Mesendoderm (in vitro differentiated cells): ENCODE measurements at regions not wholly inside any gene's neighbourhood (a gene's known extent, or its start where the extent isn't known, plus 50 kb on each side); places are given as distances from the start of the nearest gene placed in this dataset.

Experiments
- DNase-seq: peaks from one replicate; pipeline ENCODE4 v3.0.0; 2013
- H2AK5ac ChIP-seq: 2 replicates; pipeline ENCODE4 v1.6.1; 2013; ENCODE audit warnings: low read length, inconsistent platforms
- H2BK120ac ChIP-seq: 2 replicates; pipeline ENCODE4 v1.6.1; 2013; ENCODE audit warnings: low read depth, mild to moderate bottlenecking, low read length, moderate library complexity, mixed read lengths
- H2BK15ac ChIP-seq: replicated peaks from 2 replicates; pipeline ENCODE4 v1.6.1; 2013; ENCODE audit warnings: low read depth, mild to moderate bottlenecking, moderate library complexity
- H2BK5ac ChIP-seq: 2 replicates; pipeline ENCODE4 v1.6.1; 2013; ENCODE audit warnings: low read length, inconsistent platforms
- H3K18ac ChIP-seq: 2 replicates; pipeline ENCODE4 v1.6.1; 2013; ENCODE audit warnings: mild to moderate bottlenecking, low read length, mixed read lengths
- H3K23ac ChIP-seq: one replicate; pipeline ENCODE4 v1.6.1; 2013; ENCODE audit warnings: low read length
- H3K27ac ChIP-seq: 2 replicates; pipeline ENCODE4 v1.5.1; 2013; ENCODE audit warnings: low read depth, mild to moderate bottlenecking, inconsistent platforms, low read length, moderate library complexity
- H3K27me3 ChIP-seq: 2 replicates; pipeline ENCODE4 v1.6.1; 2013; ENCODE audit warnings: low read length, control low read depth, mild to moderate bottlenecking, inconsistent platforms; ENCODE audit not compliant: insufficient read depth, poor library complexity
- H3K36me3 ChIP-seq: 2 replicates; pipeline ENCODE4 v1.6.1; 2013; ENCODE audit warnings: low read length, inconsistent platforms; ENCODE audit not compliant: control insufficient read depth, insufficient read depth
- H3K4ac ChIP-seq: one replicate; pipeline ENCODE4 v1.6.1; 2013; ENCODE audit warnings: low read depth, mild to moderate bottlenecking, low read length, moderate library complexity
- H3K4me1 ChIP-seq: 2 replicates; pipeline ENCODE4 v1.6.1; 2013; ENCODE audit warnings: low read depth, low read length, inconsistent platforms; ENCODE audit not compliant: control insufficient read depth
- H3K4me2 ChIP-seq: 2 replicates; pipeline ENCODE4 v1.6.1; 2013; ENCODE audit warnings: low read length
- H3K4me3 ChIP-seq: 2 replicates; pipeline ENCODE4 v1.5.1; 2013; ENCODE audit warnings: mild to moderate bottlenecking, low read length
- H3K56ac ChIP-seq: one replicate; pipeline ENCODE4 v1.6.1; 2013; ENCODE audit warnings: low read length
- H3K79me1 ChIP-seq: 2 replicates; pipeline ENCODE4 v1.6.1; 2013; ENCODE audit warnings: low read length, inconsistent platforms
- H3K79me2 ChIP-seq: 2 replicates; pipeline ENCODE4 v1.6.1; 2013; ENCODE audit warnings: mild to moderate bottlenecking, low read length; ENCODE audit not compliant: control insufficient read depth, insufficient read depth
- H3K9ac ChIP-seq: 2 replicates; pipeline ENCODE4 v1.6.1; 2013; ENCODE audit warnings: low read length, inconsistent platforms
- H4K5ac ChIP-seq: one replicate; pipeline ENCODE4 v1.6.1; 2013; ENCODE audit warnings: low read length
- H4K8ac ChIP-seq: one replicate; pipeline ENCODE4 v1.6.1; 2013; ENCODE audit warnings: low read depth, mild to moderate bottlenecking, control low read depth, low read length, moderate library complexity
- WGBS: extraction: QIAGEN DNeasy Blood & Tissue Kit; methylation state at CpG from one replicate; pipeline ENCODE4 v1.1.7; 2013; ENCODE audit warnings: low lambda C conversion rate, missing lambda C conversion rate; ENCODE audit not compliant: insufficient coverage; ENCODE audit errors: extremely low coverage; 5-methylcytosine and 5-hydroxymethylcytosine counted together

DNA sequence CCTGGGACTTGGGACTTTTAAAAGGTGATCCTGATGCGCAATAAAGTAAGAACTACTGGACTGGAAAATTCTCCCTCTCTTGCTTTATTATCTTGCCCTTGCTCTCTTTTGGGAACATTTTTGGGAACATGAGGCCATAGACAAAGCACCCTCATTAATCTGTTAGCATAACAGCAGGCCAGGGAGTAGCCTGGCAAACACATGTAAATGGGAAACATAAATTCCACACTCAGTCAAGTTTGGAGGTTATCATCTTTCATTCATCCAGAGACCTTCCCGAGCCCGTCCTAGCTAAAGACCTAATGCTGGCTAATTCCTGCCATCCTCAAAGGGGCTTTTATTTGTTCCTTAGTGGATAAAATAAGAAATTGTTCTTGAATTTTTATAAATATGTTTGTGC, 162.8 kb upstream of the ARX start:
- Histone ChIP-seq H3K79me1 (no peaks in the 10 kb centered on the region), H3K4me3 (no peak overlapping the region)
- WGBS, result no CpG with 5 or more reads among the region's 3 CpGs

DNA sequence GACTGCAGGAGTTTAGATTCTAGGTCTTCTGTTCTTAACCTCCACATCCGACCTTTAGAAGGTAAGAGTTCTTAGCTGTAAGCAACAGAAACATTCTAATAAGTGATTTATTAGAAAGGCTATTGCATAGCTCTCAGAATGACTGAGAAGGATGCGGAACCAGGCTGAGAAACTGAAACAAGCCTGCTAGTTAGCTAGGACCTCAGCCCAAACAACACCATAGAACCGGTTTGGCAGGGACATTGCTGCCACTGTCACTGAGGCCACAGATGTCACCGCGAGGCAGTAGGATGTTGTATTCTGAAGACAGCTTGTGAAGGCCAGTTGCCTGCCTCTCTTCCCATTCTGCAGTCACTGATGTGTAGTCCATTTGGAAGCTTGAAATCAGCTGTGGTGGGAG, 160.0 kb upstream of the ARX start:
- Histone ChIP-seq H3K18ac (no peak overlapping the region), H3K79me2 (no peaks in the 10 kb centered on the region), H3K4me2 (no peak overlapping the region), H3K4me3 (no peak overlapping the region), H2BK15ac (no peak overlapping the region), H4K8ac (no peak overlapping the region), H2BK120ac (no peak overlapping the region), H3K79me1 (no peaks in the 10 kb centered on the region), H2AK5ac (no peak overlapping the region), H3K9ac (no peak overlapping the region), H2BK5ac (no peak overlapping the region), H3K23ac (no peak overlapping the region), H3K4me1 (no peaks in the 10 kb centered on the region), H3K56ac (no peak overlapping the region), H3K36me3 (no peaks in the 10 kb centered on the region), H3K27me3 (no peaks in the 10 kb centered on the region), H4K5ac (no peak overlapping the region), H3K4ac (no peak overlapping the region), H3K27ac (no peak overlapping the region)
- DNase-seq, result no peak
- no CpG with 5 or more reads among the region's 5 CpGs for WGBS

More for the DNA sequence above, 162.8 kb upstream of the ARX start:
- H3K27me3 ChIP-seq, result no peaks in the 10 kb centered on the region
- H4K5ac ChIP-seq, result no peak overlapping the region
- H2AK5ac ChIP-seq, result no peak overlapping the region
- H2BK120ac ChIP-seq, result no peak overlapping the region
- no peak overlapping the region for H4K8ac ChIP-seq
- H3K4me2 ChIP-seq, result no peak overlapping the region
- no peak overlapping the region for H3K9ac ChIP-seq
- no peak overlapping the region for H3K23ac ChIP-seq
- no peak for DNase-seq
- no peak overlapping the region for H3K18ac ChIP-seq
- no peaks in the 10 kb centered on the region for H3K36me3 ChIP-seq
- no peaks in the 10 kb centered on the region for H3K4me1 ChIP-seq
- H2BK5ac ChIP-seq, result no peak overlapping the region
- no peak overlapping the region for H3K4ac ChIP-seq
- no peaks in the 10 kb centered on the region for H3K79me2 ChIP-seq
- no peak overlapping the region for H3K56ac ChIP-seq
- H3K27ac ChIP-seq, result no peak overlapping the region
- H2BK15ac ChIP-seq, result no peak overlapping the region

DNA sequence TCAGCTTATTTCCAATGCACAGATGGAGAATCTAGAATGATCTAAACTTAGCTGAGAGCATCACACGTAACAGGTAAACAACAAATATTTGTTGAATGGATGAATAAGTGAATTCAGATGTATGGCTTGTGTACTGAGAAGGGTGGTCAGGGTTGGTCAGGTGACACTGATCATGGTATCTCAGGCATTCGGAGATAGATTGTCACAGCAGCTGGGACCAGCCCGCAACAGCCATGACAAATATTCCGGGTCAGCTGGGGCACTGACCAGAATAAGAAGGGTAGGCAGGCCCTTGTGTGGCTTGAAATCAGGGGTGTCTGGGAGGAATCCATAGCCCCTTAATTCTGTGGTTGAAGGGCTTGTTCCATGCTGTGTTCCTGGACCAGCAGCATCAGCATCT, 159.4 kb upstream of the ARX start:
- no peak overlapping the region for H4K5ac ChIP-seq
- no peak overlapping the region for H3K4me3 ChIP-seq
- H3K79me1 ChIP-seq, result no peaks in the 10 kb centered on the region
- no peak overlapping the region for H3K56ac ChIP-seq
- no peak overlapping the region for H2BK5ac ChIP-seq
- no CpG with 5 or more reads among the region's 4 CpGs for WGBS
- no peak for DNase-seq
- H3K79me2 ChIP-seq, result no peaks in the 10 kb centered on the region
- no peak overlapping the region for H3K27ac ChIP-seq
- no peak overlapping the region for H4K8ac ChIP-seq
- H2AK5ac ChIP-seq, result no peak overlapping the region
- no peak overlapping the region for H3K4me2 ChIP-seq
- no peak overlapping the region for H3K9ac ChIP-seq
- H3K36me3 ChIP-seq, result no peaks in the 10 kb centered on the region
- H3K4ac ChIP-seq, result no peak overlapping the region
- H3K4me1 ChIP-seq, result no peaks in the 10 kb centered on the region
- no peaks in the 10 kb centered on the region for H3K27me3 ChIP-seq
- no peak overlapping the region for H2BK15ac ChIP-seq
- H3K18ac ChIP-seq, result no peak overlapping the region
- H3K23ac ChIP-seq, result no peak overlapping the region
- H2BK120ac ChIP-seq, result no peak overlapping the region

DNA sequence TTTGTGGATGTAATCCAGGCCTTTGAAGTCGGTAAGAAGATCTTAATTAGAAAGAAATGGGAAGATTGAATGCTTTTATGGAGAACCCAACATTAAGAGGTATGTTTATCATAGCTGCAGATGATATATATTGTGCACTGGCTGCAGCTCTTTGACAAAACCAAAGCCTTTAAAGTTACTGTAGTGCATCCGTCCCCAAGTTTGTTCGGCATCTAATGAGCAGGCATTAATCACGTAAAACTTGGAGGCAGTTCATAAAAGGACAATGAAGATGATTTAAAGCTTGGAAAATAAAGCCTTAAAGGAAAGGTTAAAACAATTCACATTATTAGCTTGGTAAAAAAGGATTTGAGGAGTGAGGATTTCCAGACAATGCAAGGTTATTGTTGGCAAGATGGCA, 150.8 kb upstream of the ARX start:
- no peak overlapping the region for H3K18ac ChIP-seq
- DNase-seq, result no peak
- H3K36me3 ChIP-seq, result no peaks in the 10 kb centered on the region
- no CpG with 5 or more reads among the region's 4 CpGs for WGBS
- no peak overlapping the region for H2BK120ac ChIP-seq
- H3K4me1 ChIP-seq, result no peaks in the 10 kb centered on the region
- H2BK5ac ChIP-seq, result no peak overlapping the region
- H3K27ac ChIP-seq, result no peak overlapping the region
- H3K79me2 ChIP-seq, result no peaks in the 10 kb centered on the region
- no peak overlapping the region for H4K5ac ChIP-seq
- H2AK5ac ChIP-seq, result no peak overlapping the region
- H3K4me3 ChIP-seq, result no peak overlapping the region
- no peak overlapping the region for H2BK15ac ChIP-seq
- no peak overlapping the region for H3K4ac ChIP-seq
- no peak overlapping the region for H3K23ac ChIP-seq
- H4K8ac ChIP-seq, result no peak overlapping the region
- no peak overlapping the region for H3K9ac ChIP-seq
- no peaks in the 10 kb centered on the region for H3K27me3 ChIP-seq
- H3K56ac ChIP-seq, result no peak overlapping the region
- no peaks in the 10 kb centered on the region for H3K79me1 ChIP-seq
- H3K4me2 ChIP-seq, result no peak overlapping the region

DNA sequence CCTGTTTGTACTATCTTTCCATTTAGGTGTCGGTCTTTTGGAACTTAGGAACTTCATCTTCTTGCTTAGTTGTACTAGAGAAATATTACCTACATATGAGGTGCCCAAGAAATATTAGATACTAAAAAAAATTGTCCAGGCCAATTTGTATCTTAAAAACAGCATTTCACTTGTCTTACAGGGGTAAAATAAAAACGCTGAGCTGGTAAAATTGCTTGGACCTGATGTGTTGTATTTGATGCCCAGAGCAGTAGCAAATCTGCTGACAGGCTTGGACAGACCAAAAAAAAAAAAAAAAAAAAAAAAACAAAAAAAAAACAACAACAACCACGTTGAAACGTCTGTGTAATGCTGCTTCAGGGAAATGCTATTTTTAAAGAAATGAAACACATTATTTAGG, 150.4 kb upstream of the ARX start:
- Histone ChIP-seq H3K27me3 (no peaks in the 10 kb centered on the region), H3K23ac (no peak overlapping the region), H3K36me3 (no peaks in the 10 kb centered on the region), H3K79me1 (no peaks in the 10 kb centered on the region), H4K8ac (no peak overlapping the region), H3K27ac (no peak overlapping the region), H2BK120ac (no peak overlapping the region), H3K4me2 (no peak overlapping the region), H3K9ac (no peak overlapping the region), H2BK5ac (no peak overlapping the region), H3K4me1 (no peaks in the 10 kb centered on the region), H3K79me2 (no peaks in the 10 kb centered on the region), H3K4ac (no peak overlapping the region), H3K4me3 (no peak overlapping the region), H3K56ac (no peak overlapping the region), H2AK5ac (no peak overlapping the region), H3K18ac (no peak overlapping the region), H4K5ac (no peak overlapping the region), H2BK15ac (no peak overlapping the region)
- WGBS, result no CpG with 5 or more reads among the region's 4 CpGs
- DNase-seq, result no peak

DNA sequence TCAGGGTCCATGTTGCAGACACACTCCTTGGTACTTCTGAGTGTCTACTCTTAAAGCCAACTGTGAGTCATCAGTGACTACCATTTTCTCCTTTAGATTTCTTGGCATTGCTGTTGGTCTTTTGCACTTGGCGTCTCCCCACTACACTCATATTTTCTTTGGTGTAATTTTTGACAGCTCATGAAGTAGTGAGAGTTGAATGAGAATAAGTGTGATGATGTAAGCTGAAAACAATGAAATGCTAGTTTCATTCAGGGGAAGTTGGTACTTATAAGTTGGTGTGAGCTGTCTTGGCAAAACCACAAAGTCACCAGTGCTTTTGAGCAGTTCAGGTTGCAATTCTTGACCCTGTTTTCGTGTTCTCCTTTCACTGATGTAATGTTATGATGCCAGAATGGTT, 142.9 kb upstream of the ARX start:
- H3K4me2 ChIP-seq, result no peak overlapping the region
- H3K4me1 ChIP-seq, result no peaks in the 10 kb centered on the region
- no peak for DNase-seq
- H3K27me3 ChIP-seq, result no peaks in the 10 kb centered on the region
- H3K4me3 ChIP-seq, result no peak overlapping the region
- no peak overlapping the region for H2BK120ac ChIP-seq
- no peak overlapping the region for H3K27ac ChIP-seq
- no CpG with 5 or more reads among the region's 2 CpGs for WGBS
- no peak overlapping the region for H4K5ac ChIP-seq
- H3K79me1 ChIP-seq, result no peaks in the 10 kb centered on the region
- no peak overlapping the region for H4K8ac ChIP-seq
- H3K56ac ChIP-seq, result no peak overlapping the region
- no peak overlapping the region for H3K9ac ChIP-seq
- H3K23ac ChIP-seq, result no peak overlapping the region
- H2BK5ac ChIP-seq, result no peak overlapping the region
- H3K36me3 ChIP-seq, result no peaks in the 10 kb centered on the region
- H2BK15ac ChIP-seq, result no peak overlapping the region
- no peak overlapping the region for H3K4ac ChIP-seq
- no peak overlapping the region for H3K18ac ChIP-seq
- H2AK5ac ChIP-seq, result no peak overlapping the region
- H3K79me2 ChIP-seq, result no peaks in the 10 kb centered on the region
